ENCODE measurements at regions not wholly inside any gene's neighbourhood (a gene's known extent, or its start where the extent isn't known, plus 50 kb on each side); places are given as distances from the start of the nearest gene placed in this dataset.

DNA sequence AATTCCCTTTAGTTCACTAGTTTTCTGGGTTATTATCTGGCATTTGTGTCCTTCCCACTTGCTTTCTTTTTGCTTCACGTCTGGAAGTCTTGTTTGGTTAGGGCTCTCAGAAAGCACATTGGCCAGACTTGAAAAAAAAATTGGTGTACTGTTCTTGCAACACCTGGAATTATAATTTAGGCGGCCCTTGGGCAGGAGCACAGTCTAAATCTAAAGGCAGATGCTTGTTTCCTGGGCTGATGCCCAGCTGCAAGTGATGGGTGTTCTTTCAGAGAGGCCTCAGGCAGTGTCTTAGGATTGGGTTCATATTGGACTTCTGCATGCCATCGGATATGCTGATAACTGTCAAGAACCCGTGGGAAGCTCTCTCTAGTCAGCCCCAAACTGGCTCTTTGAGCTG, 521.5 kb downstream of the PDCD6IP start:
- H3K36me3 Mint-ChIP-seq (ENCODE audit: insufficient read depth): peaks cover 3% of the 10 kb centered on the region
- no peak overlapping the region for H3K27ac Mint-ChIP-seq
- peaks cover 2% of the 10 kb centered on the region for H3K4me1 Mint-ChIP-seq (ENCODE audit: low read depth)
- H3K27me3 Mint-ChIP-seq: no peaks in the 10 kb centered on the region
- DNase-seq (ENCODE audit: low spot score, unreplicated experiment): no peak
- H3K4me3 Mint-ChIP-seq (ENCODE audit: low read depth): no peak overlapping the region
- TF ChIP-seq CTCF (IDR thresholded peaks at IDR 0.05; ENCODE audit: unreplicated experiment): no peak
- H3K9me3 Mint-ChIP-seq (ENCODE audit: low read depth): peaks cover 16% of the 10 kb centered on the region

GRCh38 chr3:34323517-34323916, 525.1 kb downstream of the PDCD6IP start:
- no peak for DNase-seq (ENCODE audit: low spot score, unreplicated experiment)
- Mint-ChIP-seq H3K27me3 (no peaks in the 10 kb centered on the region), H3K27ac (no peak overlapping the region), H3K4me3 (ENCODE audit: low read depth) (no peak overlapping the region), H3K36me3 (ENCODE audit: insufficient read depth) (no peaks in the 10 kb centered on the region), H3K4me1 (ENCODE audit: low read depth) (peaks cover 2% of the 10 kb centered on the region), H3K9me3 (ENCODE audit: low read depth) (peaks cover under 1% of the 10 kb centered on the region)
- TF ChIP-seq CTCF (IDR thresholded peaks at IDR 0.05; ENCODE audit: unreplicated experiment): no peak

DNA sequence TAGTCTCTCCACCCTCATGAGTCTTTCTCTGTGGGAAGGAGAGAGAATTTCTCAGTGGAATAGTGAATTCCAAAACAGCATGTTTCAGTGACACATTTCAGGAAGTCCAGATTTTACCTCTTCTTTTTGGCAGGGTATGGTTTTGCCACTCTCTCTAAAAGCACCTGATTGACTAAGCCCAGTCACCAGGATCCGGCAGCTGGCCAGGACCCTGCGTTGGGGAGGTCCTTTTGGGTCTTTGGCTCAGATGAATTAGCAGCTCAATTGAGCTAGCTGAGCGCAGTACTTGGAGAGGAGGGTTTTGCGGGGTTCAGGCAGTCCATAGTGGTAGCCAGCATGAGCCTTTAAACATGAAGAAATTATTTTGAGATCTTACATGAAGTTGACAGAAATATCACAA, 548.2 kb downstream of the PDCD6IP start:
- H3K9me3 Mint-ChIP-seq (ENCODE audit: low read depth): no peaks in the 10 kb centered on the region
- H3K27me3 Mint-ChIP-seq: peaks cover 48% of the 10 kb centered on the region
- H3K27ac Mint-ChIP-seq: peak overlapping the region; percentile 72
- no peaks in the 10 kb centered on the region for H3K36me3 Mint-ChIP-seq (ENCODE audit: insufficient read depth)
- peaks cover 16% of the 10 kb centered on the region for H3K4me1 Mint-ChIP-seq (ENCODE audit: low read depth)
- no peak for TF ChIP-seq CTCF (IDR thresholded peaks at IDR 0.05; ENCODE audit: unreplicated experiment)
- H3K4me3 Mint-ChIP-seq (ENCODE audit: low read depth): no peak overlapping the region
- no peak for DNase-seq (ENCODE audit: low spot score, unreplicated experiment)

GRCh38 chr3:34351882-34352777, 553.7 kb downstream of the PDCD6IP start:
- Mint-ChIP-seq H3K27me3 (peaks cover 19% of the 10 kb centered on the region), H3K9me3 (ENCODE audit: low read depth) (no peaks in the 10 kb centered on the region), H3K27ac (no peak overlapping the region), H3K4me1 (ENCODE audit: low read depth) (peaks cover 28% of the 10 kb centered on the region), H3K36me3 (ENCODE audit: insufficient read depth) (no peaks in the 10 kb centered on the region), H3K4me3 (ENCODE audit: low read depth) (peak overlapping the region; percentile 10)
- TF ChIP-seq CTCF (IDR thresholded peaks at IDR 0.05; ENCODE audit: unreplicated experiment): no peak
- no peak for DNase-seq (ENCODE audit: low spot score, unreplicated experiment)

GRCh38 chr3:34352778-34353331, 554.4 kb downstream of the PDCD6IP start:
- Mint-ChIP-seq H3K9me3 (ENCODE audit: low read depth) (no peaks in the 10 kb centered on the region), H3K27ac (no peak overlapping the region), H3K4me1 (ENCODE audit: low read depth) (peaks cover 28% of the 10 kb centered on the region), H3K27me3 (peaks cover 18% of the 10 kb centered on the region), H3K4me3 (ENCODE audit: low read depth) (no peak overlapping the region), H3K36me3 (ENCODE audit: insufficient read depth) (no peaks in the 10 kb centered on the region)
- no peak for TF ChIP-seq CTCF (IDR thresholded peaks at IDR 0.05; ENCODE audit: unreplicated experiment)
- DNase-seq (ENCODE audit: low spot score, unreplicated experiment): no peak
